A549 (cell line): ENCODE measurements at regions not wholly inside any gene's neighbourhood (a gene's known extent, or its start where the extent isn't known, plus 50 kb on each side); places are given as distances from the start of the nearest gene placed in this dataset.

Experiments used
- ATAC-seq, 2 experiments: fragments of 200-7000 bp in 1 of 2; fragments of >200 bp in 1 of 2; cut with Nextera tagmentation in 1 of 2; cut with Tn5 transposase in 1 of 2; 3 replicates each; pipeline versions ENCODE4 v1.8.0 to v1.9.1; 2018 to 2020; ENCODE audit warnings: mild to moderate bottlenecking in 1 of 2, moderate library complexity in 1 of 2
- CTCF ChIA-PET: fragments of 300-600 bp; sonication (Branson Sonifier 250); formaldehyde crosslinking; extraction: SDS; loops from one replicate; lab custom pipeline; 2021; ENCODE audit warnings: antibody characterized with exemption, inconsistent platforms; lab: Yijun Ruan, JAX
- POLR2A ChIA-PET: fragments of 350-600 bp; formaldehyde crosslinking; extraction: SDS; loops from one replicate; lab custom pipeline; 2021; ENCODE audit warnings: antibody characterized with exemption, inconsistent platforms; lab: Yijun Ruan, JAX
- DNase-seq, 2 experiments: peaks; one replicate each; pipeline versions ENCODE4 v3.0.0 to v3.0.0-alpha.2; 2011 to 2016; ENCODE audit warnings: low read depth in 1 of 2, low spot score in 1 of 2
- FAIRE-seq: peaks from 2 replicates; lab custom pipeline; 2011; peaks lifted over from hg19 to GRCh38; lab: Jason Lieb, UNC
- H3K27ac ChIP-seq, 2 experiments: fragments of >200 bp; sonication (Bioruptor Twin); formaldehyde crosslinking; 3 replicates each; pipeline ENCODE4 v1.5.1; 2016 to 2017
- H3K4me1 ChIP-seq: fragments of >200 bp; sonication (Bioruptor Twin); formaldehyde crosslinking; 3 replicates; pipeline ENCODE4 v1.6.1; 2016
- H3K4me2 ChIP-seq: fragments of >200 bp; sonication (Bioruptor Twin); formaldehyde crosslinking; 3 replicates; pipeline ENCODE4 v1.6.1; 2016
- H3K4me3 ChIP-seq: fragments of >200 bp; sonication (Bioruptor Twin); formaldehyde crosslinking; 3 replicates; pipeline ENCODE4 v1.5.1; 2016
- H3K9me3 ChIP-seq: fragments of >200 bp; sonication (Bioruptor Twin); formaldehyde crosslinking; 3 replicates; pipeline ENCODE4 v1.6.1; 2016
- EHMT2 ChIP-seq: fragments of 200-600 bp; sonication (generic); IDR thresholded peaks from 2 replicates; pipeline ENCODE4 v1.6.1; 2016; ENCODE audit warnings: antibody characterized with exemption, low read depth, mild to moderate bottlenecking, moderate library complexity
- EP300 ChIP-seq, 2 experiments: fragments of >200 bp; sonication (Bioruptor Twin); formaldehyde crosslinking; IDR thresholded peaks; 2 replicates in 1 of 2; 3 replicates in 1 of 2; pipeline ENCODE4 v1.6.1; 2016 to 2017
- FOXS1 ChIP-seq: fragments of 250-450 bp; sonication (Bioruptor Pico); IDR thresholded peaks from 2 replicates; pipeline ENCODE4 v1.5.0; 2020; ENCODE audit warnings: mild to moderate bottlenecking, moderate library complexity
- GATA3 ChIP-seq: IDR thresholded peaks from 2 replicates; pipeline ENCODE4 v1.6.1; 2012; ENCODE audit warnings: borderline replicate concordance
- HDAC2 ChIP-seq: fragments of 200-600 bp; sonication (generic); IDR thresholded peaks from 2 replicates; pipeline ENCODE4 v1.6.1; 2016
- HEYL ChIP-seq: fragments of 250-450 bp; sonication (Bioruptor Pico); IDR thresholded peaks from 2 replicates; pipeline ENCODE4 v1.8.0; 2021; ENCODE audit warnings: mild to moderate bottlenecking, moderate library complexity
- JUNB ChIP-seq: fragments of >200 bp; sonication (Bioruptor Twin); formaldehyde crosslinking; IDR thresholded peaks from 2 replicates; pipeline ENCODE4 v1.6.1; 2016
- MAFK ChIP-seq: fragments of 450-650 bp; IDR thresholded peaks from 2 replicates; pipeline ENCODE4 v1.6.1; 2014; ENCODE audit not compliant: partially characterized antibody
- MYC ChIP-seq: IDR thresholded peaks from 2 replicates; pipeline ENCODE4 v1.6.1; 2012; ENCODE audit warnings: mild to moderate bottlenecking, inconsistent platforms, low read length, improper control_type of control experiment, borderline replicate concordance
- NFE2L2 ChIP-seq: fragments of 150-350 bp; conservative IDR thresholded peaks from 2 replicates; pipeline ENCODE4 v1.6.1; 2014; ENCODE audit warnings: low read length
- NPAS2 ChIP-seq: fragments of 250-450 bp; sonication (Bioruptor Pico); IDR thresholded peaks from 2 replicates; pipeline ENCODE4 v1.8.0; 2022; ENCODE audit warnings: mild to moderate bottlenecking, moderate library complexity, borderline replicate concordance
- RAD21 ChIP-seq, 2 experiments: fragments of >200 bp in 1 of 2; sonication (Bioruptor Twin) in 1 of 2; formaldehyde crosslinking in 1 of 2; IDR thresholded peaks in 1 of 2; conservative IDR thresholded peaks in 1 of 2; 2 replicates in 1 of 2; 3 replicates in 1 of 2; pipeline ENCODE4 v1.6.1; 2012 to 2018; ENCODE audit warnings: inconsistent platforms in 1 of 2
- RCOR1 ChIP-seq: fragments of 150-350 bp; IDR thresholded peaks from 2 replicates; pipeline ENCODE4 v1.6.1; 2014; ENCODE audit warnings: antibody characterized with exemption, low read length, low read depth
- RNF2 ChIP-seq: fragments of 200-600 bp; sonication (generic); IDR thresholded peaks from 2 replicates; pipeline ENCODE4 v1.6.1; 2016; ENCODE audit warnings: low read depth, mild to moderate bottlenecking, antibody characterized with exemption, moderate library complexity, borderline replicate concordance
- SMC3 ChIP-seq: fragments of >200 bp; sonication (Bioruptor Twin); formaldehyde crosslinking; IDR thresholded peaks from 3 replicates; pipeline ENCODE4 v1.6.1; 2018; ENCODE audit warnings: inconsistent platforms
- SREBF2 ChIP-seq: fragments of 450-650 bp; IDR thresholded peaks from 2 replicates; pipeline ENCODE4 v1.6.1; 2014; ENCODE audit warnings: mild to moderate bottlenecking, moderate library complexity
- WGBS: methylation state at CpG from one replicate; pipeline ENCODE4 v1.1.6; 2017; ENCODE audit errors: missing lambda C conversion rate; 5-methylcytosine and 5-hydroxymethylcytosine counted together

DNA sequence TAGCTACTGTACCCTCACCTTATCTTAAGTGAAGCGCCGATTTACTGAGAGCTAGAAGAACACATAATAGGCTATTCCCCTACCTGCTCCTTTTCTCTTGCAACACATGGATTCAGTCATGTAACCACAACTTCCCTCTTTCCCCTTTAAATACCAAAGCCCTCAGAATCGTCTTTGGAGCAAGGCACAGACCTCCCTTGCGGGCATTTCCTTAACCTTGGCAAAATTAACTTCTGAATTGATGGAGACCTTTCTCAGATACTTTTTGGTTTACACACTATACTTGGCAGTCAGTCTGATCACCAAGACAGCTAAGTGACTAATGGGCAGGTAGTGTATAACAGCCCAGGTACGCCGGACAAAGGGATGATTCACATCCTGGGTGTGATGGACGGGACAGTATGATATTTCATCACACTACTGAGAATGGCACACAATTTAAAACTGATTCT lies 72.7 kb upstream of the SEC61G start (continued):
- TF ChIP-seq RAD21 (conservative IDR thresholded peaks at IDR 0.05 in 1 of 2, IDR thresholded peaks at IDR 0.05 in 1 of 2) (0 out of 5 replicates have a peak, but pooled peaks of 1 of the 2 experiments have one; percentile 8), EHMT2 (no peak)

GRCh38 chr7:54833001-54833467 lies 74.0 kb upstream of the SEC61G start:
- Histone ChIP-seq H3K4me1 (peaks cover 38% of the 10 kb centered on the region), H3K4me2 (no peak overlapping the region), H3K4me3 (no peak overlapping the region), H3K27ac (peak overlapping the region; percentile 82 to 89), H3K9me3 (peaks cover 17% of the 10 kb centered on the region)
- FAIRE-seq (no peak), ATAC-seq (no peak), DNase-seq (no peak)
- TF ChIP-seq HDAC2, result no peak
- TF ChIP-seq FOXS1 (CRISPR knock-in tag), result no peak
- no peak for TF ChIP-seq JUNB
- no peak for TF ChIP-seq RNF2
- no peak for TF ChIP-seq RCOR1
- TF ChIP-seq SMC3, result no peak
- TF ChIP-seq EP300 (IDR thresholded peaks at IDR 0.05), result no peak
- TF ChIP-seq SREBF2, result no peak
- no peak for TF ChIP-seq HEYL (CRISPR knock-in tag)
- 96% methylated on average over 39 of the region's 39 CpGs for WGBS
- CTCF ChIA-PET, result interaction anchor here (3.6 to 3.8 kb wide), 2 partner anchors 44 to 422 kb away, joined by 10 to 15 read pairs; no protein-coding TSS in a partner anchor
- POLR2A ChIA-PET, result no interaction called here

DNA sequence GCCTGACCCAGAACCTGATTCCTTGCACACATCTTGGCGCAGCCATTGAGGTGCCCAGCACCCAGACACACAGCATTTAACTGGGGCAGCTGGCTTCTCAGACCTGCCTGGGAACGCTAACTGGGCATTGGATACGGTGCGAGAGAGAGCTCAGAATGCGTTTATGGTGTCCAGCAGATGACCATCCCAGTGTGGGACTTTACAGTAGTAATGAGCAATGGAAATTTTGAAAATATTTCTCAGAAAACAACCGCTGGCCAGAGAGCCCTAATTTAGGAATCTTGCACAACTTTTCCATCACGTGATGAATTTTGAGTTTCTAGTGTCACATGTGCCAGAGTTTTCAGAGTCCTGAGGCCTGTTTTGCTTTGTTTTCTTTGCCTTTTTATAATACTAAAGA lies 78.2 kb upstream of the SEC61G start:
- H3K4me3 ChIP-seq, result no peak overlapping the region
- TF ChIP-seq EP300 (IDR thresholded peaks at IDR 0.05) (no peak), NFE2L2 (no peak), MYC (no peak), SMC3 (no peak)
- no peak for ATAC-seq
- ChIA-PET POLR2A (no interaction called here), CTCF (interaction anchor here (1.4 to 9.5 kb wide), 8 partner anchors 9 to 417 kb away, joined by 3 to 78 read pairs (median 16); no protein-coding TSS in a partner anchor)
- H3K27ac ChIP-seq, result peak overlapping the region; percentile 65 to 71; a peak in 5 of 6 replicates
- H3K4me1 ChIP-seq, result peaks cover 58% of the 10 kb centered on the region
- no peak for DNase-seq
- no peak overlapping the region for H3K4me2 ChIP-seq
- FAIRE-seq, result no peak
- WGBS, result 95% methylated on average over 7 of the region's 7 CpGs
- H3K9me3 ChIP-seq, result no peaks in the 10 kb centered on the region

DNA sequence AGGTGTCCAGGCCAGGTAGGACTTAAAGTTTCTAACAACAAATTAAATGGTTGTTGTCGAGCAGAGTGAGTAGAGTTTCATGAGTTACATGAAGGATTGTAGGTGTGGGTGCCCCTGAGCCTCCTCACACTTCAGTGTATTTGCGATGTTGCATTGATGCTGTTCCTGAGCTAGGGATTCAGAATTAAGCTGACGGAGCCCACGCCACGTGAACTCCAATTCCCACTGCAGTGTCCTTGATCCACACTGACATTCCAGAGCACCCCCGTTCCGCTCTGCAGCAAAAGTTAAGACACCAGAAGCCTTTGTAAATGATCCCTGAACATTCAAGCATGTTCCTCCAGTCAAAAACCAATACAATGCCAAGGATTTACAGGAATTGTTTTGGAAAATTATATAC lies 78.8 kb upstream of the SEC61G start:
- H3K4me2 ChIP-seq, result peak overlapping the region; percentile 52
- TF ChIP-seq NPAS2 (CRISPR knock-in tag), result no peak
- TF ChIP-seq HDAC2, result no peak
- TF ChIP-seq, all 56 proteins: peak for 0
- FAIRE-seq, result peak; percentile 32
- no peak overlapping the region for H3K4me3 ChIP-seq
- ChIA-PET CTCF (interaction anchor here (1.4 to 9.5 kb wide), 12 partner anchors 9 to 417 kb away, joined by 3 to 78 read pairs (median 9); partner anchors contain the start of gene EGFR), POLR2A (no interaction called here)
- no peak for ATAC-seq
- H3K4me1 ChIP-seq, result peaks cover 56% of the 10 kb centered on the region
- no peaks in the 10 kb centered on the region for H3K9me3 ChIP-seq
- peak overlapping the region; percentile 65 to 71 for H3K27ac ChIP-seq
- DNase-seq, result no peak
- 89% methylated on average over 7 of the region's 7 CpGs for WGBS

DNA sequence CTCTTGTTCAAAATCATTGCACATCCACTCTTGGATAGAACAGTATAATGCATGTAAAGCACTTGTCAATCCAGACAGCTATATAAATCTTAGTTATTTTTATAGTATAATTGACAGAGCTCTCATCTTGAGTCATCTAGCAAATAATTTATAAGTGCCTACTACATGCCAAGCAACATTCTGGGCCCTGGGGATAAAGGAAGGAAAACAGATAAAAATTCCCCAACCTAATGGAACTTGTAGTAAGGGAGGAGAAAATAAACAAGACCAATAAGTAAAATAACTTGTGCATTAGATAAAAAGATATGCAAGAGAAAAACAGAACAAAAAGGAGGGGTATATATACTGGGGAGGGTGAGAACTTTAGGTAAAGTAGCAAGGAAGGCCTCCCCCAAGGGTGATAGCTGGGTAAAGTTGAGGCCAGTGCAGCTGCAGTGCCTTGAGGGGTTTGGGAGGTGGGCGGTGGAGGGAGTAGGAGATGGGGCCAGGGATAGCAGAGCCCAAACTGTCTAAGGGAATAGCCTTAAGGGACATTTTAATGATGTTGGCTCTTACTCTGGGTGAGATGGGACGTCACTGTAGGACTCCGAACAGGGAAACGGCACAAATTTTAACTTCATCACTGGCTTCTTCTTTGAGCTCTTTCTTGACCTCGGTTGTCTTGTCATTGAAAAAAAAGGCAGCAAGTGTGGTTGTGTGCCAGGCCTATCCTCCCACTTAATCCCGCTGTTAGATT lies 79.3 kb upstream of the SEC61G start:
- ChIA-PET CTCF (interaction anchor here (0.9 to 9.5 kb wide), 33 partner anchors 10 to 416 kb away, joined by 3 to 78 read pairs (median 4); partner anchors contain the start of gene EGFR), POLR2A (no interaction called here)
- Histone ChIP-seq H3K4me1 (peaks cover 53% of the 10 kb centered on the region), H3K4me2 (peak overlapping the region; percentile 52), H3K9me3 (no peaks in the 10 kb centered on the region), H3K27ac (peak overlapping the region; percentile 65 to 71), H3K4me3 (no peak overlapping the region)
- 71% methylated on average over 6 of the region's 6 CpGs for WGBS
- no peak for FAIRE-seq
- no peak for TF ChIP-seq MAFK
- peak; percentile 64; the same call in 1 of the 2 replicates for TF ChIP-seq GATA3
- no peak for ATAC-seq
- no peak for DNase-seq
